AG04450 (cell line): ENCODE measurements at regions not wholly inside any gene's neighbourhood (a gene's known extent, or its start where the extent isn't known, plus 50 kb on each side); places are given as distances from the start of the nearest gene placed in this dataset.

Experiments
- CTCF ChIA-PET: fragments of 300-600, 350-600 bp; formaldehyde crosslinking; extraction: SDS; loops from one replicate; lab custom pipeline; 2022; ENCODE audit warnings: antibody characterized with exemption, inconsistent platforms; lab: Charles Lee
- POLR2A ChIA-PET: fragments of 350-600 bp; formaldehyde crosslinking; extraction: SDS; loops from one replicate; lab custom pipeline; 2021; ENCODE audit warnings: antibody characterized with exemption, inconsistent platforms; lab: Yijun Ruan, JAX
- DNase-seq: peaks from one replicate; pipeline ENCODE4 v3.0.0-alpha.2; 2011; ENCODE audit warnings: low read depth, low spot score
- H3K27ac ChIP-seq: one replicate; pipeline ENCODE4 v1.5.1; 2012; ENCODE audit warnings: low read depth, low read length, control low read depth
- H3K27me3 ChIP-seq: one replicate; pipeline ENCODE4 v1.6.0; 2012; ENCODE audit warnings: low read length; ENCODE audit not compliant: control insufficient read depth, insufficient read depth
- H3K4me3 ChIP-seq: 2 replicates; pipeline ENCODE4 v1.5.1; 2011; ENCODE audit warnings: mild to moderate bottlenecking, low read depth, low read length, control low read depth
- H3K9me3 ChIP-seq: 2 replicates; pipeline ENCODE4 v1.5.1; 2012; ENCODE audit warnings: low read length; ENCODE audit not compliant: control insufficient read depth, insufficient read depth
- CTCF ChIP-seq: IDR thresholded peaks from 2 replicates; pipeline ENCODE4 v1.5.1; 2011; ENCODE audit warnings: low read depth, low read length, control low read depth, inconsistent platforms

GRCh38 chr11:103773059-103773458 lies 263.4 kb upstream of the DDI1 start:
- Histone ChIP-seq H3K27me3 (no peaks in the 10 kb centered on the region), H3K4me3 (no peak overlapping the region), H3K9me3 (no peaks in the 10 kb centered on the region; the same call in 1 of the 2 replicates), H3K27ac (no peak overlapping the region)
- DNase-seq = peak; percentile 13
- POLR2A ChIA-PET = no interaction called here
- no peak for TF ChIP-seq CTCF
- CTCF ChIA-PET = no interaction called here

- Histone ChIP-seq H3K27me3 (no peaks in the 10 kb centered on the region), H3K27ac (no peak overlapping the region), H3K9me3 (no peaks in the 10 kb centered on the region; the same call in 1 of the 2 replicates), H3K4me3 (no peak overlapping the region)
- TF ChIP-seq CTCF = no peak
- CTCF ChIA-PET = no interaction called here
- no peak for DNase-seq
- POLR2A ChIA-PET = no interaction called here
Measured at GRCh38 chr11:103773537-103773936, 262.9 kb upstream of the DDI1 start.

GRCh38 chr11:103779054-103779453 lies 257.4 kb upstream of the DDI1 start:
- no peaks in the 10 kb centered on the region for H3K9me3 ChIP-seq
- ChIA-PET CTCF (no interaction called here), POLR2A (no interaction called here)
- TF ChIP-seq CTCF = no peak
- H3K4me3 ChIP-seq = no peak overlapping the region
- H3K27me3 ChIP-seq = no peaks in the 10 kb centered on the region
- no peak overlapping the region for H3K27ac ChIP-seq
- no peak for DNase-seq

GRCh38 chr11:103789952-103790351 lies 246.5 kb upstream of the DDI1 start:
- no peak for TF ChIP-seq CTCF
- CTCF ChIA-PET = no interaction called here

GRCh38 chr11:103792981-103793468 lies 243.4 kb upstream of the DDI1 start:
- H3K9me3 ChIP-seq = peaks cover 2% of the 10 kb centered on the region; the same call in 1 of the 2 replicates
- H3K27me3 ChIP-seq = no peaks in the 10 kb centered on the region
- ChIA-PET POLR2A (no interaction called here), CTCF (no interaction called here)
- TF ChIP-seq CTCF = no peak
- DNase-seq = no peak
- H3K4me3 ChIP-seq = no peak overlapping the region
- no peak overlapping the region for H3K27ac ChIP-seq

More at GRCh38 chr11:103789952-103790351, 246.5 kb upstream of the DDI1 start:
- no peak for DNase-seq
- H3K4me3 ChIP-seq = no peak overlapping the region
- H3K9me3 ChIP-seq = peaks cover 2% of the 10 kb centered on the region; the same call in 1 of the 2 replicates
- POLR2A ChIA-PET = no interaction called here
- H3K27me3 ChIP-seq = no peaks in the 10 kb centered on the region
- H3K27ac ChIP-seq = no peak overlapping the region
